Spleen (tissue), 7 donors: ENCODE measurements at regions not wholly inside any gene's neighbourhood (a gene's known extent, or its start where the extent isn't known, plus 50 kb on each side); places are given as distances from the start of the nearest gene placed in this dataset.

ENCODE experiments used
- POLR2A ChIP-seq, 3 donors: fragments of 450-650 bp; IDR thresholded peaks; one replicate each; pipeline ENCODE4 v1.5.1; 2017; ENCODE audit warnings: antibody characterized with exemption in 3 of 3, mild to moderate bottlenecking in 1 of 3
- TF ChIP-seq, protein P1 (sequence below), 11 experiments: fragments of 200-600 bp in 7 of 11; fragments of 450-650 bp in 4 of 11; sonication (generic) in 4 of 11; IDR thresholded peaks in 8 of 11; conservative IDR thresholded peaks in 3 of 11; 1 replicate in 7 of 11; 2 replicates in 4 of 11; pipeline versions ENCODE4 v1.4.0 to v1.8.0; 2016 to 2021; ENCODE audit warnings: antibody characterized with exemption in 11 of 11, inconsistent platforms in 4 of 11, mild to moderate bottlenecking in 1 of 11
- donor health status: DM: no; HTN: no; CAD: no; lungs with moderate emphysema.
- donor health status: DM: no; HTN: no; CAD: no.
- donor health status: DM: no; HTN: no; CAD: no.

- TF ChIP-seq, protein P1, sequence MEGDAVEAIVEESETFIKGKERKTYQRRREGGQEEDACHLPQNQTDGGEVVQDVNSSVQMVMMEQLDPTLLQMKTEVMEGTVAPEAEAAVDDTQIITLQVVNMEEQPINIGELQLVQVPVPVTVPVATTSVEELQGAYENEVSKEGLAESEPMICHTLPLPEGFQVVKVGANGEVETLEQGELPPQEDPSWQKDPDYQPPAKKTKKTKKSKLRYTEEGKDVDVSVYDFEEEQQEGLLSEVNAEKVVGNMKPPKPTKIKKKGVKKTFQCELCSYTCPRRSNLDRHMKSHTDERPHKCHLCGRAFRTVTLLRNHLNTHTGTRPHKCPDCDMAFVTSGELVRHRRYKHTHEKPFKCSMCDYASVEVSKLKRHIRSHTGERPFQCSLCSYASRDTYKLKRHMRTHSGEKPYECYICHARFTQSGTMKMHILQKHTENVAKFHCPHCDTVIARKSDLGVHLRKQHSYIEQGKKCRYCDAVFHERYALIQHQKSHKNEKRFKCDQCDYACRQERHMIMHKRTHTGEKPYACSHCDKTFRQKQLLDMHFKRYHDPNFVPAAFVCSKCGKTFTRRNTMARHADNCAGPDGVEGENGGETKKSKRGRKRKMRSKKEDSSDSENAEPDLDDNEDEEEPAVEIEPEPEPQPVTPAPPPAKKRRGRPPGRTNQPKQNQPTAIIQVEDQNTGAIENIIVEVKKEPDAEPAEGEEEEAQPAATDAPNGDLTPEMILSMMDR (IDR thresholded peaks at IDR 0.05 in 8 of 11, conservative IDR thresholded peaks at IDR 0.05 in 3 of 11), result no peak
- TF ChIP-seq POLR2A (IDR thresholded peaks at IDR 0.05), result no peak
These were observed 134.3 kb downstream of the PROX1 start for GRCh38 chr1:214122110-214122509.
